ENCODE measurements at regions not wholly inside any gene's neighbourhood (a gene's known extent, or its start where the extent isn't known, plus 50 kb on each side); places are given as distances from the start of the nearest gene placed in this dataset.
"Not testable (repeated sequence)": the region's sequence is repeated elsewhere in the genome, so short reads cannot be mapped to it uniquely, and the experiment has no call there.

GRCh38 chr3:65172209-65172608, 484.4 kb upstream of the ADAMTS9 start:
- DNase-seq (ENCODE audit: low spot score) = no peak

DNA sequence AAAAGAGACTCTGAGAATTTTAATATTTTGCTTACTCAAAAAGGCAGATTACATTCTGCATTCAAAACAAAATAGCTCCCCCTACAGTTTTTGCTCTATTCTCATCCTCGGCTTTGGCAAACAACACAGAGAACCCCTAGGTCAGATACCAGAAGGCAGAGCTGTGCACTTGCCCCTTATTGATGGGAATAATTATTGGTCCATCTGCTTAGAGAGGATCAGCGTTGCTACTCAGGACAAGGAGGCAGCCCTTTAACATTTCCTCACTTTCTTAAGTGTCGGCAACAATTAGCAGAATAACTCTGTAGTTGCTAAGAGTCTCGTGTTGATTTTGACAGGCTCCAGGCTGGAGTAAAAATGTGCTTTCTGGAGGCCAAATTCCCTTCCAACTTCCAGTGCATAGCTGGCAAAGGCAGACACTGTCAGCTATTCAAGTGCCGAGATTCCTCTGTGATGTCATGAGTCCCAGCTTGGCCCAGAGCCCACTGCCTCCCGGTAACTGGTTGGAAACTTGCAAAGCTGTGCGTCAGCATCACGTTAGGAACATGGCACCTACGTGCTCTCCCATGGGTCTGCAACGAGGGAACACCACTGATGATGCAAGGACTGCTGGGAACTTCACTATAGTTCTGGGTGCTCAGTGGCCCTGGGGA, 482.7 kb upstream of the ADAMTS9 start:
- peak; percentile 5 for DNase-seq (ENCODE audit: low spot score)

DNA sequence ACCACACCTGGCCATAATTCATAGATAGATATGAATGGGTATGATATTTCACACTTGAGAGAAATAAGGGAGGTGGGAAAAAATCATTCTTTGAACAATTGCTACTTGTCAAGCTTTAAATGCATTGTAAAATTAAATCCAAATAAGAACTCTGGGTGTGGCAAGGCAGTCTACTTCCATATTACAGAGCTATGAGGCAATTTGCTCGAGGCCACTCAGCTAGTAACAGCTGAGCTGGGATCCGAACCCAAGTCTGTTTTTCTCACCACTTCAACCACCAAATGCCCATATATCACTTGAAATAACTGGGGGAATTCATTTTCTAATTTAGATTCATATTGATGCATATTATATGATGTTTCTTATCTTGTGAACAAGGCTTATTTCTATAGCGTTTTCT, 482.2 kb upstream of the ADAMTS9 start:
- DNase-seq (ENCODE audit: low spot score) = no peak

- no peak for DNase-seq (ENCODE audit: low spot score)
Observed at GRCh38 chr3:65168547-65168946, 480.7 kb upstream of the ADAMTS9 start.

GRCh38 chr3:65166531-65166930, 478.7 kb upstream of the ADAMTS9 start:
- no peak for DNase-seq (ENCODE audit: low spot score)

DNA sequence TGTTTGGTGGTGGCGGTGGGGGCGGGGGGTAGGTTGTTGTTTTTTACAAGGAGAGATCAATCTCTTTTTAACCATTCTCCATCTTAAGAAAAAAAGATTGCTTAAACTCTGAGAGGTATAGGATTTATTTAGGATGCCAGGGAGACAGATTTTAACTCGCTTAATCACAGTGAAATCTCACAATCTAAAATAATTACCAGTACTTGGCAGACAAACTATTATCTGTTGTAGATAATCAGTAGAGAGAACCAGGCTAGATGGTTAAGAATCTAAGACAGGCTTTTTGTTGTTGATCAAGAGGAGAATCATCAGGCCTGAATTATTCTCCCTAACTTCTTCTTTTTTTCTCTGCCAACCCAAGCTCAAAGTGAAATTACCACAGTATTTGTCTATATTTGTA, 470.2 kb upstream of the ADAMTS9 start:
- DNase-seq (ENCODE audit: low spot score) = no peak

DNA sequence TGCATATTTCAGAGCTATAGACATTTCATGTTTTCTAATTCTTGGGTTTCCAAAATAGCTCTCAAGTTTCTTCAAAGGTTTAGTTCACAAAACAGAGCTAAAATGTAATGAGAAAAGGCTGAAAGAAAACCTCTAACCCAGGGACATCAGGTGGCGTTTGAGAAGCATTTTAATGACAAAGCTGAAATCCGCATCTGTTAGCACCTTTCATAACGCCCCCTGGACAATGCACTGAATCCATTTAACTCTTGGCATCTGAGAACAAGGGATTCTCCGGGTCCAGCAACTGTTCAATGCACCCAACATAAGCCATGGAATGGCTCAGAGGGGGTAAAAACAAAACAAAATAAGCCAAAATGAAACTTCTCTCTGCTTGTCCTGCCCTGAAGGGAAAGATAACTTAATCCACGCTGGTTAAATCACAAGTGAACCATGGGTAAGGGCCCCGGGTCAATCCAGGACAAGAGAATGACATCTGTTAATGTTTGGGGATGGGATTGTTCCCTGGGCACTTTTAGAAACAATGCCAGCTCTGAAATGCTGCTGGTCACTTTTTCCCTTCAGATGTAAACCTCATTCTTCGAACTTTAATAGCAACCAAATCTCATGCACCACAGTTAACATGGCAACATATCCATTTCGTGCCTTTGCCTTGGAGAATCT, 466.2 kb upstream of the ADAMTS9 start:
- no peak for DNase-seq (ENCODE audit: low spot score)

DNA sequence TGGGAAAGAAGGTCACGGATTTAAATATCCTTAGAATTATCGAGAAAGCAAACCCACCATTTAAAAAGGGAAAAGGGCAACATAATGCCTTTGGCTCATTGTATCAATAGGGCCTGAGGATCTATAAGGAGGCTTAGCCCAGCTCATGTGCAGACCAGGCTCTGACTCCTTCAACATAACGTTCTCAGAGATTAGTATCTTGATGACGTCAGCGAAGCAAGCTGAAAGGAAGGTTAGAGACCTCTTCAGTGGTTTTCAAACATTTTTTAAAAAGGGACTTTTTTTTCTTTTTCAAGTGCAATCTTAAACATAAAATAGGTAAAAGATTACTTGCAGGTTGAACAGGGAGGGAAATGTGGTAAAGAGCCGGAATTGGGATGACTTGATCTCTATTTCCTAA, 463.9 kb upstream of the ADAMTS9 start:
- no peak for DNase-seq (ENCODE audit: low spot score)

GRCh38 chr3:65149877-65150276, 462.1 kb upstream of the ADAMTS9 start:
- no peak for DNase-seq (ENCODE audit: low spot score)

- DNase-seq (ENCODE audit: low spot score) = no peak
Observed at GRCh38 chr3:65148687-65149086, 460.9 kb upstream of the ADAMTS9 start.

DNA sequence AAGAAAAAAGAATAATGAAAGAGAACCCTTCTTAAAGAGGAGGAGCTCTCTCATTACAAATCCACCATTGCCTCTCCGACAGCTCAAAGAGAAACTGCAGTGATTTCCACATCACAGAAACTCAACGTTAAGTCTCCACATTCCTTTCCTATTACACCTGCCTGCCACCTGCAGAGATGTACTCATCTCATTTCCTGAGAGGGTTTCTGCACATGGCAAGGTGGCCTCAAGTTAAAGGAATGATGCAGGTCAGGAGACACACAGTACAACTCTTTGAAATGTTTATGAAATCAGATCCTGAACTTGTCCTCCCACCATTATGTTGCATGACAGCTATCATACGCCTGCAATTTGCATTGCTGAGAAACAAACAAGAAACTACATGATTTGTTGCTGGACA, 458.4 kb upstream of the ADAMTS9 start:
- no peak for DNase-seq (ENCODE audit: low spot score)

GRCh38 chr3:65145680-65146079, 457.9 kb upstream of the ADAMTS9 start:
- no peak for DNase-seq (ENCODE audit: low spot score)

DNA sequence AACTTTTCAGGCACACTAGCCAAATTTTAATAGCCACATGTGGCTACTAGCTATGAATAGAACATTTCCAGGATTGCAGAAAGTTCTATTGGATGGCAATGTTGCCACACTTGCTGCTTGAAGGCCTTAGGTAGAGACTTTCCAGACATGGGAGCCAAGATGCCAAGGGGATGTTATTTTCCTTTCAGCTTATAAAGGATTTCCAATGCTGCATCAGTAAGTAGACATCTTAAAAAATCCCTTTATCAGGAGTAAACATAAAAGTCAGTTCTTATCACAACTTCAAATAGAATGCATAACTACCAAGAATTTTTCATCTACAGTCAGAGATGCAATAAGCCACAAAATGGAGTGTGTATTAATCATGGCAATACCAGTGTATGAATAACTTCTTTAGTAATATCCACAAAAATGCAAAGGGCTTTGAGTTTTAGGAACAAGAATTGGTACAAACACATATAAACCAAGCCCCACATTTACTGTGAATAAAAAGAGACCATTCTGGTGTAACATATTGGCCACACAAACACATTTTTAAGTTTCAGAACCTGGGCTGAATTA, 457.1 kb upstream of the ADAMTS9 start:
- DNase-seq (ENCODE audit: low spot score) = no peak

DNA sequence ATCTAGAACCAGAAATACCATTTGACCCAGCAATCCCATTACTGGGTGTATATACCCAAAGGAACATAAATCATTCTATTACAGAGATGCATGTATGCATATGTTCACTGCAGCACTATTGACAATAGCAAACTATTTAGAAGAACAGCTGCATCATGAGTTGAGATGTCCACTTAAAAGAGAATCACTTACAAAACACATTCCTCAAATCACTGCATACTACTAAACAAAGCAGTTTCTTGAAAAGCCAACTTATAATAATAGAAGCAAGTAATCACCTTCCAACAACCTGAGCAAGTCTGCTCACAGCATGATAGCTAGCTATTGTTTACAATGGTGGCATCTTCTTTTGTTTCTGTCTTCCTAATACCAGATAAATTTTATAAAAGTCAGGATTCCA, 454.7 kb upstream of the ADAMTS9 start:
- no peak for DNase-seq (ENCODE audit: low spot score)

DNA sequence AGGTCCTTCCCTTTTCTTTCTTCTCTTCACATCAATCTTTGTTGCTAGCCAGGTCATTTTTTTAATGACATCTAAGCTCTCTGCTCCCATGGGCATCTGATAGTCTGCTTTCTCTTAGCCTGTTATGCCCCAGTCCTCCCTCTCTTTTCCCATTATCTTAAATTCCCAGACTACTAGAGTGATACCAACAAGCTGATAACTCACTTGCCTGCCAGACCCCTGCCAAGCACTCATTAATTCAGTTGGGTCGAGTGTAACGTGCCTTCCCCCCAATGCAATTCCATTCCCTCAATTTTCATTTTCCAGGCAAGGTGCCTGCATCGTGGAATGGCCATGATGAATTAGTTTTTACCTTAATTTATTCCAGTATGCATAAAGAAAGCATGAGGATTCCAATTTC, 450.8 kb upstream of the ADAMTS9 start:
- no peak for DNase-seq (ENCODE audit: low spot score)

DNA sequence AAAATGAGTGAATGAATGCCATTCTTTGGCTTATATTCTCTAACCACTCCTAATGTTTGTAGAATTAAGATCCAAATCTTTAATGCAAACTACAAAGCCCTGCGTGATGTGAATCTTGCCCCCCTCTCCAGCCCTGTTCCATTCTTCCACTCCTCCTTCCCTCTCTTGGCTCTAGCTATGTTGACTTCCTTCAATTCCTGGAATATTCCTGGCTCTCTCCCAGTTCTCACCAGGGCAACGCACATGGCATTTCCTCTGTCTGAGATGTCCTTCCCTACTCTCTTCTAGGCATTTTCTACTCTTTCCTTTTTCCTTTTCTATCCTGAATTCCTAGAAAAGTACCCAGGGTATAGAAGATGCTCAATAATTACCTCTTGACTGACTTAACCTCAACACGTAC, 446.0 kb upstream of the ADAMTS9 start:
- not testable (repeated sequence) for DNase-seq (ENCODE audit: low spot score)

DNA sequence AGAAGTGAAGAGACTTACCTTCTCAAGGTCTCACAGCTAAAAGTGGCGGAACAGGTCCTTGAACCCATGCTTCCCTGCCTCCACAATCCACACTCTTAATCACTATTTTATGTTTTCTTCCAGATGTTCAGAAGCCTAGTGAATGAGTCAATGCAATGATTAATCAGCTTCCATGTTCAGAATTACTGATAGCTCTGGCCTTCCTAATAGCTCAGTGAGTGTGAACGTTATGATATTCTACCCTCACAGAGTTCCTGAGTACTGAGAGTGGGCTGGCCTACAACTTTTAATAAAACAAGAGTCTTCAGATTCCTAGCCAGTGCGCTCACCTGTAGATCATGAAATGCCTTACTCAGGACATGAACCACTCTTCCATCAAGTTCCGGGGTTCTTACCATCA, 443.0 kb upstream of the ADAMTS9 start:
- DNase-seq (ENCODE audit: low spot score) = no peak

- no peak for DNase-seq (ENCODE audit: low spot score)
Observed at GRCh38 chr3:65128346-65128745, 440.5 kb upstream of the ADAMTS9 start.

GRCh38 chr3:65126527-65127410, 439.0 kb upstream of the ADAMTS9 start:
- DNase-seq (ENCODE audit: low spot score) = no peak

DNA sequence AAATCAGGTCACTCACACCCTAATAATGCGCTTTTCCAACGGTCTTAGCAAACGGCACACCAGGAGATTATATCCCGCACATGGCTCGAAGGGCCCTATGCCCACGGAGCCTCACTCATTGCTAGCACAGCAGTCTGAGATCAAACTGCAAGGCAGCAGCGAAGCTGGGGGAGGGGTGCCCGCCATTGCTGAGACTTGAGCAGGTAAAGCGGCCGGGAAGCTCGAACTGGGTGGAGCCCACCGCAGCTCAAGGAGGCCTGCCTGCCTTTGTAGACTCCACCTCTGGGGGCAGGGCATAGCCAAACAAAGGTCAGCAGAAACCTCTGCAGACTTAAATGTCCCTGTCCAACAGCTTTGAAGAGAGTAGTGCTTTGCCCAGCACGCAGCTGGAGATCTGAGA, 432.4 kb upstream of the ADAMTS9 start:
- not testable (repeated sequence) for DNase-seq (ENCODE audit: low spot score)

GRCh38 chr3:65118912-65119499, 431.2 kb upstream of the ADAMTS9 start:
- DNase-seq (ENCODE audit: low spot score) = no peak

DNA sequence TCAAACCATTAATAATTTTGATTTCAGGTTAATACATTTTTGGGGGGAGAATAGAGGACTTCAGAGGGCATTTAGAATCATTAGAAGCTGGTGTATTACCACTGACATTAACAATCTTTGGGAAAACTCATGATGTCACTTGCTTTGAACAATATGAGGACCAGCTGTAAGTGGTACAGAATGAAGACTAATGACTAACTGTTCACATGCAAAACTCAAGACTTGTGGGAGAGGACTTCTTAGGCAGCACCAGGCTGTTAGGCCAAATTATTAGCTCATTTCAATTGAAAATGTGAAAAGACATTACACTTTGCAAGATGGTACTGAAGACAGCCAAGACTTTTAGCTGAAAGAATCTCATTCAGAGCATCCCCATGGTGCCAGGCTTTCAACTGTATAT, 426.2 kb upstream of the ADAMTS9 start:
- DNase-seq (ENCODE audit: low spot score) = no peak

Measured in cerebellar cortex (tissue), 1 donor.